ENCODE measurements at regions not wholly inside any gene's neighbourhood (a gene's known extent, or its start where the extent isn't known, plus 50 kb on each side); places are given as distances from the start of the nearest gene placed in this dataset.

DNA sequence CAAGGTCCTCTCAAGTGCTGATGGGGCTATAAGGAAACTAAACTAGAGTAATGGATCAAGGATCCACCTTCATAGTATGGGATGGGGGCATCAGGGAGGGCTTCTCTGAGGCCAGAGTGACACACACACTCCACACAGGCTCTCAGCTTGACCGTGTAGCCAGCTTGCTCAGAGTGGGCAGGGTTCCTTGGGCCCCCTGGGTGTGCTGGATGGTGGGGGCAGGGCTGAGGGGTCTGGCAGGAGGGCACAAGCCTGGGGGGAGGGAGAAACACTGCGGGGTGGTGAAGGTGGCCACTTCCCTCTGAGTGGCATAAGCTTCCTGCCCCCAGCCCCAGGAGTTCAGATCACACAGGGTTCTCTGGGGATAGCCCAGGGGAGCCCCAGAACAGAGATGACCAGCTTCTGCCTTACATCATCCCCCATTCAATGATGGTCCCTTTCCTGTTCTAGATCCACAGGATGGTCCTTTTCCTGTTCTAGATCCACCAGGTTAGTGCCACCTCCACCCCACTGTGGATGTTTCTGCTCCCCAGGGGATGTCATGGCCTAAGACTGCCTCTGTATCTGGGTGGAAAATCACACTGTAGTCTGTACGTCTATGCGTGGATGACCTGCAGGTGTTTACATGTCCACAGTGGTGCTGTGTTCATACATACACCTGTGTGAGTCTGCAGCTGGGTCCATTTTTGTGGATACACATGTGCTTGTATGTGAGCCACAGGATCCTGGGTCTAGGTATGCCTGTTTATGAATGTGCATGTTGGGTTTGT is 525.0 kb downstream of the PTPRU start:
- no peaks in the 10 kb centered on the region for H3K9me2 ChIP-seq (ENCODE audit: insufficient read depth, low read length)
- no peaks in the 10 kb centered on the region for H3K79me2 ChIP-seq (replicated peaks; ENCODE audit: insufficient read depth, low read length)
- no peaks in the 10 kb centered on the region for H4K20me1 ChIP-seq (ENCODE audit: insufficient read depth)
- no peaks in the 10 kb centered on the region for H3F3A ChIP-seq (ENCODE audit: insufficient read depth, low read length, poor library complexity, severe bottlenecking)
- H3K4me2 ChIP-seq (ENCODE audit: low read length): no peak overlapping the region
- H3K4me3 ChIP-seq (ENCODE audit: low read length): no peak overlapping the region
- H2AFZ ChIP-seq (ENCODE audit: low read depth, low read length): no peak overlapping the region
- no peak overlapping the region for H3K9ac ChIP-seq (ENCODE audit: low read length)
- TF ChIP-seq RAD21 (conservative IDR thresholded peaks at IDR 0.05): no peak
- TF ChIP-seq TAF1 (IDR thresholded peaks at IDR 0.05; ENCODE audit: low read depth): no peak
- no peak for TF ChIP-seq MXI1 (conservative IDR thresholded peaks at IDR 0.05; ENCODE audit: poor library complexity, severe bottlenecking)
- TF ChIP-seq CTCF (IDR thresholded peaks at IDR 0.05; ENCODE audit: poor library complexity, severe bottlenecking): no peak
- no peak for TF ChIP-seq EZH2 (IDR thresholded peaks at IDR 0.05; ENCODE audit: borderline replicate concordance, insufficient read depth, low read length, poor library complexity, severe bottlenecking)
- TF ChIP-seq EP300 (conservative IDR thresholded peaks at IDR 0.05; ENCODE audit: poor library complexity, severe bottlenecking): no peak
- H3K27ac ChIP-seq (ENCODE audit: low read length): no peak overlapping the region
- no peaks in the 10 kb centered on the region for H3K36me3 ChIP-seq (ENCODE audit: insufficient read depth, low read length)
- no peaks in the 10 kb centered on the region for H3K27me3 ChIP-seq (ENCODE audit: insufficient read depth, low read depth, low read length)
- no peaks in the 10 kb centered on the region for H3K9me3 ChIP-seq (ENCODE audit: low read length)

GRCh38 chr1:29760067-29760564 is 523.8 kb downstream of the PTPRU start:
- Histone ChIP-seq H3K79me2 (replicated peaks; ENCODE audit: insufficient read depth, low read length) (no peaks in the 10 kb centered on the region), H3K4me2 (ENCODE audit: low read length) (peak overlapping the region; percentile 14), H3K9me3 (ENCODE audit: low read length) (no peaks in the 10 kb centered on the region), H3K9ac (ENCODE audit: low read length) (no peak overlapping the region), H3K27me3 (ENCODE audit: insufficient read depth, low read depth, low read length) (no peaks in the 10 kb centered on the region), H2AFZ (ENCODE audit: low read depth, low read length) (no peak overlapping the region), H3K36me3 (ENCODE audit: insufficient read depth, low read length) (no peaks in the 10 kb centered on the region), H3K4me3 (ENCODE audit: low read length) (peak overlapping the region; percentile 5), H3F3A (ENCODE audit: insufficient read depth, low read length, poor library complexity, severe bottlenecking) (no peaks in the 10 kb centered on the region), H3K9me2 (ENCODE audit: insufficient read depth, low read length) (no peaks in the 10 kb centered on the region), H4K20me1 (ENCODE audit: insufficient read depth) (no peaks in the 10 kb centered on the region), H3K27ac (ENCODE audit: low read length) (peak overlapping the region; percentile 45)
- no peak for TF ChIP-seq EZH2 (IDR thresholded peaks at IDR 0.05; ENCODE audit: borderline replicate concordance, insufficient read depth, low read length, poor library complexity, severe bottlenecking)
- no peak for TF ChIP-seq CTCF (IDR thresholded peaks at IDR 0.05; ENCODE audit: poor library complexity, severe bottlenecking)
- TF ChIP-seq EP300 (conservative IDR thresholded peaks at IDR 0.05; ENCODE audit: poor library complexity, severe bottlenecking): peak; percentile 62
- no peak for TF ChIP-seq SMC3 (conservative IDR thresholded peaks at IDR 0.05; ENCODE audit: poor library complexity)
- TF ChIP-seq POLR2AphosphoS5 (IDR thresholded peaks at IDR 0.05): peak; percentile 77
- no peak for TF ChIP-seq TAF1 (IDR thresholded peaks at IDR 0.05; ENCODE audit: low read depth)
- TF ChIP-seq REST (IDR thresholded peaks at IDR 0.05; ENCODE audit: borderline replicate concordance): peak; percentile 64
- TF ChIP-seq RAD21 (conservative IDR thresholded peaks at IDR 0.05): peak; percentile 34
- no peak for TF ChIP-seq MXI1 (conservative IDR thresholded peaks at IDR 0.05; ENCODE audit: poor library complexity, severe bottlenecking)

Measured in neural cell (in vitro differentiated cells).